ENCODE measurements at regions not wholly inside any gene's neighbourhood (a gene's known extent, or its start where the extent isn't known, plus 50 kb on each side); places are given as distances from the start of the nearest gene placed in this dataset.
"Not testable (repeated sequence)": the region's sequence is repeated elsewhere in the genome, so short reads cannot be mapped to it uniquely, and the experiment has no call there.

DNA sequence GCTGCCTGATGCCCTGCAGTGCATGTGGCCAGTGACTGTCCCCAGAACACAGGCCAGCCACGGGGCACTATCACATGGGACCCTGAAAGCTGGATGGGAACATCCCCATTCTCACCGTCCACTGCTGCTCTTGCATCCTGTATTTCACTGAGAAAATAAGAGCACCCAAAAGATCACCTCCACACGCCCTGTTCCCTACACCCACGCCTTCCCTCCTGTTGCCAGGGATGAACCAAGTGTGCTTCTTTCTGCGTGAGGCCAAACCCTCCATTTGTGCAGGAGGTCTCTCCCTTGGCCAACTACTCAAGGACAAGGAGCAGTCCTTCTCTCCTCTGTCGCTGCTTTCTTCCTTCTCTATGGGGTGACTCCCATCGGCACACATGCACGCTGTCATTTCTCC is 118.3 kb downstream of the LRRC37A3 start:
- not testable (repeated sequence) for DNase-seq

GRCh38 chr17:64800361-64800895 is 118.8 kb downstream of the LRRC37A3 start:
- not testable (repeated sequence) for DNase-seq

DNA sequence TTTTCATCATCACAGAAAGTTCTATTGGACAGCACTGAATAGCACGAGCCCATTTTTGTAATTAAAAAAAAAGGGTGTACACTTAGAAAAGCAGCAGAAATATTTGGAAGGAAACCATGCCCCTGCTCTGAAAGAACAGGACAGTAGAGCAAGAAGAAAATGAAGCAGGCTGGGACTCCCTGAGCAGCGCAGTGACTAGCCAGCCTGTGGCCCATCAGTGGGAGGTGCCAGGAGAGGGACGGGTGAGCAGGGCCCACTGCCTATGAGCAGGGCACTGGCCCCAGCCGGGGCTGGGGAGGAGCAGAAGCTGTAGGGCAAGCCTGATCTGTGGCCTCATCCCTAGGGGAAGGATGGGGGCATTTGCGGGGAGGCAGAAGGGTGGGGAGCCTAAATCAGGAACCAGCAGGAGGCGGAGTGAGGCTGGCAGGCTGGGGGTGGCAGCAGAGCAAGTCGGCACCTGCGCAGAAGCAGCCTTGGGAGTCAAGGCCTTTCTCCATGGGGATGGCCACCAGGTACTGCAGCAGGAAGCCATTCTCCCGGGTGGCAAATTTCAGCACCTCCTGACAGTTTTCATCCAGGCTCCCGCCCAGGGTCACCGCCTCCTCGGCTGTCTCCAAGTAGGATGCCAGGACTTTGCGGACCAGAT is 119.6 kb downstream of the LRRC37A3 start:
- not testable (repeated sequence) for DNase-seq

DNA sequence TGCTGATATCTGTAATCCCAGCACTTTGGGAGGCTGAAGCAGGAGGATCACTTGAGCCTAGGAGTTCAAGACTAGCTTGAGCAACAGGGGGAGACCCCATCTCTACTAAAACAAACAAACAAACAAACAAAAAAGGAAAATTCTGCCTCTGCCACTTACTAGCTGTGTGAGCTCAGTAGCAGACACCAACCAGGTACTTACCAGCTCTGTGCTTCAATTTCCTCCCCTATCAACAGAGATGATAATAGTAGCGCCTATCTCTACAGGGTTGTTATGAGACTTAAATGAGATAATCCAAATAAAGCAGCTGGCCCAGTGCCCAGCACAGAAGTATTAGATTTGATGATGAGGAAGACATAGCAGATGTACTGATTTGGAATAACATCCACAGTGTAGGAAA is 120.3 kb downstream of the LRRC37A3 start:
- DNase-seq, result not testable (repeated sequence)

GRCh38 chr17:64798489-64798790 is 120.8 kb downstream of the LRRC37A3 start:
- DNase-seq, result not testable (repeated sequence)

DNA sequence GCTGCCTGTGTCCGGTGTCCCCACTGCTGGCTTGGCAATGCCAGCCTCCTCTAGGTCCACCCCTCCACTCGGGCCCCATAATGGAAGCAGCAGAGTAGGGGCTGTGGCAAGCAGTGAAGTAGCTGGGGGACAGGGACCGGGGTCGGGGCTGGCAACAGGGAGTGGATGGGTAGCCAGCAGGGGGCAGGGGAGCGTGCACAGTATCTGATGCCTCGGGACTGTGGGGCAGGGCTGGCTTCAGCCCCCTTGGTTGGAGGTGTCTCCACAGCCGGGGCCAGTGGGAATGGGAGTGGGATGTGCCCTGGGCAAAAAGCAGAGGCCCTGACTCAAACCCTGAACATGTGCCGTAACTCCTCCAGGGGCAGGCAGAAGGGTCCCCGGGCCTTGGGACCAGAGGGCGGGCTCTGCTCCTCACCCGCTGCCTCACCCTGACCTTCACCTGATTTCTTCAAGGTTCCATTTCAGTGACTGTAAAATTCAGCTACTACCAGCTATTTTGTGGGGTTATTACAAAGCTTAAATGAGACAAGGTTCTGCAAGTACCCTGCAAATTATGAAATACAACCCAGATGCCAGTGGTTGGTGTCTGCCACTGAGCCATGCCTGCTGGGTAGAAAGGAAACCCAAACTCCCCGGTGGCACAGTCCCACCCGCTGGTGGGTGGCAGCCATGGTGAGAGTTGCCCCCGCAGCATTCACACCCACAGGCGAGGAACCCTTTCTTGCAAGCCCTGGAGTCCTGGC is 121.4 kb downstream of the LRRC37A3 start:
- DNase-seq, result not testable (repeated sequence)

GRCh38 chr17:64795342-64795741 is 123.9 kb downstream of the LRRC37A3 start:
- not testable (repeated sequence) for DNase-seq

GRCh38 chr17:64794548-64795274 is 124.6 kb downstream of the LRRC37A3 start:
- DNase-seq, result not testable (repeated sequence)

GRCh38 chr17:64794113-64794512 is 125.2 kb downstream of the LRRC37A3 start:
- not testable (repeated sequence) for DNase-seq

- DNase-seq, result not testable (repeated sequence)
Measured at GRCh38 chr17:64792793-64793575, 126.3 kb downstream of the LRRC37A3 start.

- not testable (repeated sequence) for DNase-seq
Measured at GRCh38 chr17:64792276-64792675, 127.0 kb downstream of the LRRC37A3 start.

DNA sequence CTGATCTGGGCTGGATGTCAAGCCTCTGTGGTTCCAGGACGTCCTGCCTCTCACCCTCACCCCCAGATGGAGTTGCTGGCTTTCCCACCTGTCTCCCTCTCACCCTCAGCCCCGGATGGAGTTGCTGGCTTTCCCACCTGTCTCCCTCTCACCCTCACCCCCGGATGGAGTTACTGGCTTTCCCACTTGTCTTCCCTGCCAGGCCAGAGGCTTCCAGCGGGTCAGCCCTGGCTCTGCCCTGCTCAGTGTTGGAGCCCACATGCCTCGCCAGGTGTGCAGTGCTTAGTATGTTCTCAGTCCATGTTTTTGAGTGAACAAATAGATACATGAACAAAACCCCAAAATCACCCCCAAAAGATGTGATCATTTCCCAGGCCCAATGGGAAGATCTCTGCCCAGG is 127.6 kb downstream of the LRRC37A3 start:
- DNase-seq, result not testable (repeated sequence)

GRCh38 chr17:64791226-64791625 is 128.1 kb downstream of the LRRC37A3 start:
- not testable (repeated sequence) for DNase-seq

GRCh38 chr17:64790690-64791089 is 128.6 kb upstream of the SMURF2 start:
- DNase-seq, result not testable (repeated sequence)

GRCh38 chr17:64790193-64790592 is 128.1 kb upstream of the SMURF2 start:
- DNase-seq, result not testable (repeated sequence)

DNA sequence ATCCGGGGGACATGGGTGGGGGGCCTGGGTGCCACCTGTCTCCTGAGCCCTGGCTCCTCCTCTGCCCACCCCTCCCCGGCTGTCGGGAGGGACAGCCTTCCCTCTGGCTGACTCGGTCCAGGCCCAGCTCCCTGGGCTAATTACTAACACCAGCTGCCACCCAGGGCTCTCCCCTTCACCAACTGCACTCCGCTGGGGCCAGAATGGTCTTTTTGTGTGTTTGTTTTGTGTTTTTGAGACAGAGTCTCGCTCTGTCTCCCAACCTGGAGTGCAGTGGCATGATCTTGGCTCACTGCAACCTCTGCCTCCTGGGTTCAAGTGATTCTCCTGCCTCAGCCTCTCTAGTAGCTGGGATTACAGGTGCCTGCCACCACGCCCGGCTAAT is 126.9 kb upstream of the SMURF2 start:
- DNase-seq, result not testable (repeated sequence)

DNA sequence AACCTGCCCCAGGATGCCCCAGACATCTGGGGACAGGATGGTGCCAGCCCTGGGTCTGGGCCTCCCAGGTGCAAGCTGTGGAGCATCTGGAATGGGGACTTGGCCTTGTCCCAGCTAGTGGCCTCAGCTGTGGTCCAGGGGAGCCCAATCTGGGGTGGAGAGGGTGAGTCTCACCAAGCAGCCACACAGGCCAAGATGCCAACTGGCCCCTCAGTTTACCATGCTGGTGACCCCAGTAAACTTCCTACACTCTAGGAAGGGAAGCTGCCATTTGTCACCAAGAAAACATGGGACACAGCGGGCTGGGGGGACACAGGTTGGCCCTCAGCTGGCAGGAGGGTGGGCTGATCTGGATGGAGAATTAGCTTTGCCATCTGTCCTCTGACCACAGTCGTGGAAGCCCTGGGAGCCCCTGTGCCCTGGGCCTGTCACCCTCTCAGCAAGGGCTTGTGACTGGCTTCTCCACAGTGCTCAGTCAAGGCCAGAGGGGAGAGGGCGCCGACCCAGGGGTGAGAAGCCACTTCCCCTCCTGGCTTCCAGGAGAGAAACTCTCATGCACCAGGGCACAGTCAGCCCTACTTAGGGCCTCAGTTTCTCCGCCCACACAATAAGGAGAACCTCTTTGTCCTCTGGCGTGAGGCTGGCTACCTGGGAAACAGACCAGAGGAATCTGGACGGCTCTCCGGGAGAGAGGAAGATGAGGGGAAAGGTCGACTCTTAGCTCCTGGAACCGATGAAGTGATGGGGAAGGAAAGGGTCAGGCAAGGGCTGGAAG is 126.4 kb upstream of the SMURF2 start:
- no peak for DNase-seq

- no peak for DNase-seq
Measured at GRCh38 chr17:64787921-64788271, 125.8 kb upstream of the SMURF2 start.

DNA sequence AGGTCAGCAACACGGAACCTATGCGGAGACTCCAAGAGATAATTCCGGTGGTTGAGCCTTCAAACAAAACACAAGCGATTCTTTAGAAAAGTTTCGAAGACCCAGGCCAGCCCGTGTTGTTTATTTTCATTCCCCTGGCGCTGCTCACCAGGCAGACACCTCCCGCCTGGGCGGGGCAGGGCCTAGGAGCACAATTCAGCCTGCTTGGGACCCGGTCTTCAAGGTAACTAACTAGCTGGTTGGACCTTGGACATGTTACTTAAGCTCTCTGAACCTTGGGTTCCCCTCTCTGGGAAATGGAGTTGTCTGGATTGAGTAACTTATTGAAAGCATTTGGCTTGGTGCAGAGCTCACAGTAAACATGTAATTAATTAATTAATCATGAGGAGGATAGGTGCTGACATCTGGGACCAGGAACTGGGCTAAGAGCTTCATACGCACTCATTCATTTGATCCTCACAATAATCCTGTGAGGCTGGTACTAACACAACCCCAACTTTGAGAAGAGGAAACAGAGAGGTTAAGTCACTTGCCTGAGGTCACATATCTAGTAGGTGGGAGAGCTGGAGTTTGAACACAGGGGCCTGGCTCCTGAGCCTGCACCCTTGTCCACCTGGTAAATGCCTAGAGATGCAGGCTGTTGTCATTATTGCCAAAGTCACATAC is 125.3 kb upstream of the SMURF2 start:
- DNase-seq, result no peak

DNA sequence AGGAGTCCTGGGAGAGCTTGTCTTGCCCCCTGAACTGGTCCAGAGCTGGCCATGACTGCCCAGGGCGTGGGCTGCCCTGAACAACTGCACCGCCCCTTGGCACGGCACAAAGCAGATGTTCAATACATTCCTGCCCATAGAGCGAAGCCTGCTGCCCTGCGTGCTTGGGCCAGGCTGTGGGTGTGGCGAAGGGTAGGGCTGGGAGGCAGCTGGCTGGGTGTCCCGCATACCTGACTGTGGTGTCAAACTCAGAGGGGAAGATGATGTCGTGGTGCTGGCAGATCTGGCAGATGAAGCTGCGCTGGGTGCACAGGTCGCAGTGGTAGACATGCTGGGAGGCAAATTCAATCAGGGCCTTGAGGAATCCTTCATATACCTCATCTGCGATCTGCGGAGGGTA is 124.2 kb upstream of the SMURF2 start:
- no peak for DNase-seq

DNA sequence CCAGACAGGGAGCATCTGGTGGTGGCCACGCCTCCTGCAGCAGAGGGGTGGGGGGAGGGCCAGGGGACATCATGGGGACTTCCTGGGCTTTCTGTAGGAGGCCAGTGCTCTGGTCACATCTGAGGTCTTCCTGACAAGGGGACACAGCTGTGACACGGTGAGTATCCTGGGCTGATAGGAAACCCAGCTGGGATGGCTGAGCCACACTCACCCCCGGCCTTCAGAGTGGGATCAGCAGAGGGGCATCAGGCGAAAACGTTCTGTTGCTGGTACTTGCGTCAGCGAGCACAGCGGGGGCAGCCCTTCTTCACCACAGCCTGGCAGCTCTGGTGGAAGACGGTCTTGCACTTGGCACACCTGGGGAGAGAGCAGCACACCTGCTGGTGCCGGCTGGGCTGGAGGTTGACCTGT is 122.9 kb upstream of the SMURF2 start:
- DNase-seq, result no peak
